Caki2 (cell line): ENCODE measurements at regions not wholly inside any gene's neighbourhood (a gene's known extent, or its start where the extent isn't known, plus 50 kb on each side); places are given as distances from the start of the nearest gene placed in this dataset.
A peak's percentile ranks its signal among the peaks of the same experiment; 100 is the strongest.

ENCODE experiments used
- DNase-seq: peaks from one replicate; pipeline ENCODE4 v3.0.0-alpha.2; 2015; ENCODE audit warnings: low read depth
- in situ Hi-C: cut with HindIII; loops from 2 replicates; pipeline ENCODE4 v1.10.0; 2016; ENCODE audit warnings: low sequenced_read_pairs, low pct_unique_long_range_greater_than_20kb, mixed read lengths

GRCh38 chr2:147135376-147135775 is 709.5 kb upstream of the ACVR2A start:
- in situ Hi-C loops, result no loop called here
- DNase-seq, result no peak

- in situ Hi-C loops, result no loop called here
- DNase-seq, result peak; percentile 71
Observed at GRCh38 chr2:147133286-147133908, 711.4 kb upstream of the ACVR2A start.

GRCh38 chr2:147125145-147125544 is 719.7 kb upstream of the ACVR2A start:
- in situ Hi-C loops, result no loop called here

GRCh38 chr2:147122944-147123343 is 721.9 kb upstream of the ACVR2A start:
- in situ Hi-C loops, result no loop called here

More at GRCh38 chr2:147125145-147125544, 719.7 kb upstream of the ACVR2A start:
- DNase-seq, result no peak

GRCh38 chr2:147110962-147111361 is 733.9 kb upstream of the ACVR2A start:
- in situ Hi-C loops, result no loop called here
- DNase-seq, result no peak

More at GRCh38 chr2:147122944-147123343, 721.9 kb upstream of the ACVR2A start:
- no peak for DNase-seq

GRCh38 chr2:147110317-147110716 is 734.5 kb upstream of the ACVR2A start:
- DNase-seq, result peak; percentile 33
- in situ Hi-C loops, result no loop called here

- in situ Hi-C loops, result no loop called here
- DNase-seq, result no peak
Observed at GRCh38 chr2:147109291-147109690, 735.5 kb upstream of the ACVR2A start.

GRCh38 chr2:147108548-147108947 is 736.3 kb upstream of the ACVR2A start:
- peak; percentile 78 for DNase-seq
- in situ Hi-C loops, result no loop called here

GRCh38 chr2:147101941-147102790 is 742.7 kb upstream of the ACVR2A start:
- in situ Hi-C loops, result no loop called here

GRCh38 chr2:147100406-147101035 is 744.3 kb upstream of the ACVR2A start:
- DNase-seq, result no peak
- in situ Hi-C loops, result no loop called here

More at GRCh38 chr2:147101941-147102790, 742.7 kb upstream of the ACVR2A start:
- no peak for DNase-seq

GRCh38 chr2:147099845-147100244 is 745.0 kb upstream of the ACVR2A start:
- in situ Hi-C loops, result no loop called here
- DNase-seq, result no peak

- DNase-seq, result no peak
- in situ Hi-C loops, result no loop called here
Observed at GRCh38 chr2:147098940-147099339, 745.9 kb upstream of the ACVR2A start.

GRCh38 chr2:147097747-147098146 is 747.1 kb upstream of the ACVR2A start:
- DNase-seq, result no peak
- in situ Hi-C loops, result no loop called here

- in situ Hi-C loops, result no loop called here
- DNase-seq, result no peak
Observed at GRCh38 chr2:147096671-147097070, 748.2 kb upstream of the ACVR2A start.

GRCh38 chr2:147095376-147095775 is 749.5 kb upstream of the ACVR2A start:
- in situ Hi-C loops, result no loop called here
- no peak for DNase-seq

GRCh38 chr2:147094077-147094476 is 750.8 kb upstream of the ACVR2A start:
- no peak for DNase-seq
- in situ Hi-C loops, result no loop called here

- in situ Hi-C loops, result no loop called here
- DNase-seq, result no peak
Observed at GRCh38 chr2:147092266-147092665, 752.6 kb upstream of the ACVR2A start.

GRCh38 chr2:147091448-147091847 is 753.4 kb upstream of the ACVR2A start:
- DNase-seq, result no peak
- in situ Hi-C loops, result no loop called here

GRCh38 chr2:147088871-147089270 is 756.0 kb upstream of the ACVR2A start:
- no peak for DNase-seq
- in situ Hi-C loops, result no loop called here
